ENCODE measurements at regions not wholly inside any gene's neighbourhood (a gene's known extent, or its start where the extent isn't known, plus 50 kb on each side); places are given as distances from the start of the nearest gene placed in this dataset.

- DNase-seq, result no peak
Measured at GRCh38 chr11:95344932-95345642, 114.1 kb upstream of the SESN3 start.

- DNase-seq, result no peak
Measured at GRCh38 chr11:95341221-95341620, 110.2 kb upstream of the SESN3 start.

GRCh38 chr11:95339086-95339901, 108.3 kb upstream of the SESN3 start:
- no peak for DNase-seq

GRCh38 chr11:95338430-95338991, 107.5 kb upstream of the SESN3 start:
- no peak for DNase-seq

- DNase-seq, result no peak
Measured at GRCh38 chr11:95337972-95338429, 107.0 kb upstream of the SESN3 start.

- DNase-seq, result no peak
Measured at GRCh38 chr11:95337175-95337957, 106.4 kb upstream of the SESN3 start.

GRCh38 chr11:95335989-95336388, 105.0 kb upstream of the SESN3 start:
- no peak for DNase-seq

- no peak for DNase-seq
Measured at GRCh38 chr11:95331161-95331560, 100.2 kb upstream of the SESN3 start.

GRCh38 chr11:95330302-95330701, 99.3 kb upstream of the SESN3 start:
- no peak for DNase-seq

- no peak for DNase-seq
Measured at GRCh38 chr11:95327273-95327948, 96.4 kb upstream of the SESN3 start.

GRCh38 chr11:95325777-95326258, 94.8 kb upstream of the SESN3 start:
- no peak for DNase-seq

- no peak for DNase-seq
Measured at GRCh38 chr11:95324826-95325225, 93.8 kb upstream of the SESN3 start.

- DNase-seq, result no peak
Measured at GRCh38 chr11:95322539-95322938, 91.5 kb upstream of the SESN3 start.

GRCh38 chr11:95318498-95318897, 87.5 kb upstream of the SESN3 start:
- DNase-seq, result no peak

- DNase-seq, result peak; percentile 24
Measured at GRCh38 chr11:95308512-95309035, 77.6 kb upstream of the SESN3 start.

GRCh38 chr11:95307286-95307685, 76.3 kb upstream of the SESN3 start:
- DNase-seq, result no peak

GRCh38 chr11:95306801-95307200, 75.8 kb upstream of the SESN3 start:
- no peak for DNase-seq

- DNase-seq, result no peak
Measured at GRCh38 chr11:95306123-95306522, 75.1 kb upstream of the SESN3 start.

- DNase-seq, result no peak
Measured at GRCh38 chr11:95305705-95306104, 74.7 kb upstream of the SESN3 start.

- DNase-seq, result no peak
Measured at GRCh38 chr11:95304777-95305176, 73.8 kb upstream of the SESN3 start.

GRCh38 chr11:95302211-95302610, 71.2 kb upstream of the SESN3 start:
- DNase-seq, result no peak

GRCh38 chr11:95301474-95301873, 70.5 kb upstream of the SESN3 start:
- no peak for DNase-seq

All from NCI-H1436 treated with DMSO at 0.1 percent for 48 hours (cell line).